Left kidney (tissue), 1 donor: ENCODE measurements at regions not wholly inside any gene's neighbourhood (a gene's known extent, or its start where the extent isn't known, plus 50 kb on each side); places are given as distances from the start of the nearest gene placed in this dataset.
A peak's percentile ranks its signal among the peaks of the same experiment; 100 is the strongest.

ENCODE experiments used
- DNase-seq: peaks from one replicate; pipeline ENCODE4 v3.0.0-alpha.2; 2013

DNA sequence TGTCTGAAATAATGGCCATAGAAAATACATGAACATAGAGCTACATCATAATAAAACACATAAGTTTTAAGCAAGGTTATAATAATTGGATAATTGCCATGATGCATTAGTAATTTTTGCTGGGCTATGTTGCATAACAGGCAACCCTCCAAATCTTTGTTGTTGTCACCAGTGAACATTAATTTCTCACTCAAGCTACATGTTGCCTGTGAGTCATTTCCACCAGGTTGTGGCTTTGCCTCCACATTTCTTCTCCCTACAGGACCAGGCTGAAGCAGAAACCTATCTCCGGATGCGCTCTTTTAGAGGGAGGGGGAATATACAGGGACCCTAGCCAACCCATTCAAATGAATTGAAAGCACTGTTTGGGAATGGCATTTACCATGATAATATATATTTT lies 347.7 kb downstream of the GABRG1 start:
- no peak for DNase-seq

DNA sequence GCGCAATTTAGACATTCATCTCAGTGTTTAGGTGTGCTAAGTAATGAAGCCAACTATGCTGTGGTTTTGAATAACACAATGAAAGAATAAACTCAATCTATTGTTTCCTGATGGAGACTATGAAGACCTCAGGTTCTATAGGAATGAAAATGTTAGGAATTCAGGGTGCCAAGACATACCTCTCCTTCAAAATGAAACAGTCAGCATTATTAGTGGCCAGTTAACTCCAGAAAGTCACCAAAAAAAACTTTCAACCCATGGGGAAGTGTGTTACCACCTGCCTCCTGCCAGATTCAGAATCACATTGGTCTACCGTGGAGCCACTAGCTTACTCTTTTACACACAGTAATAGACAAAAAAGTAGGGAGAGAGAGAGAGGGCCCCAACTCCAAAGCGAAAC lies 352.9 kb downstream of the GABRG1 start:
- DNase-seq = no peak

DNA sequence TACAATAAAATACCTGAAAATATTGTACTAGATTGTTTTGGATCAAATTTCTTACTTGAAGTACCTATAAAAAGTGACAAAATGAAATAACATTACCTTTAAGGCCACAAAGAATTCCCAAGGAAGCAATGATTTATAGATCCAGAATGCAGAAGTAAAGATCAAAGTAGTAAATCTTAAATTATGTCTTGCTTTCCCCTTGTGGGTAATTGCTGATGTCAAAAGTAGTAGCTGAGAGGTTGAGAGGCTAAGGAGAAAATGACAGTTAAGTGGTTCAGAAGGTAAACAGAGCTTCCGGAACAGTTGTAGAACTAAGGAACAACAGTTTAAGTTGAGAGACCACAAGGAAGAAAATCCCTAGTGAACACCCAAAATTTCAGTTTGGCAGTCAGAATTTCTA lies 358.3 kb downstream of the GABRG1 start:
- no peak for DNase-seq

DNA sequence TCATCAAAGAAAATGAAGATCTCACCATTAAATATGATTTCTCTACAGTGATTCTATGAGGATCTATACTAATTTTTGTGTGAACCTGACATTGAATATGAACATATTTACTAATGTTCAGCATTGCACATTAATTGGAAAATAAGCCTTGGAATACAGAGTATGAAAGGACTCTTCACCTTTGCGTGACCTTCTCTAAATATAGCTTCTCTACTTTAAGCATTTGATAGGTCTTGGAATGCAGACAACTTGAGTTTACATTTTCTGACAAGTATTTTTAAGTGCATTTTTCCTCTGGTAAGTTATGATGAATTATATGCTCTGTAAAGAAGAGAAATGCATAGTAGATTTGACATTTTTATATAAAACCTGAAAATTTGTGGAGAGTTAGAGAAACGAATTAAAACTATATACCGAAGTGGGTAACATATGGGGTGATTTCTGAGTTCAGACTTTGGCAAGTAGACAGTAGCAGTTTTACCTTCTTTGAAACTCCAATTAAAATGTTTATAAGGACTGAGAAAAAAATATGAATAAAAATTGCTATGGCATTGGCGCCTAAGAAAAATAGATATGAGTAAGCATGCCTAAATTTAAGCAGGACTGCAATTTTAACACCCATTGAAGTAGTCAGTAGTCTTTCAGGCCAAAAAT lies 371.9 kb downstream of the GABRG1 start:
- no peak for DNase-seq

DNA sequence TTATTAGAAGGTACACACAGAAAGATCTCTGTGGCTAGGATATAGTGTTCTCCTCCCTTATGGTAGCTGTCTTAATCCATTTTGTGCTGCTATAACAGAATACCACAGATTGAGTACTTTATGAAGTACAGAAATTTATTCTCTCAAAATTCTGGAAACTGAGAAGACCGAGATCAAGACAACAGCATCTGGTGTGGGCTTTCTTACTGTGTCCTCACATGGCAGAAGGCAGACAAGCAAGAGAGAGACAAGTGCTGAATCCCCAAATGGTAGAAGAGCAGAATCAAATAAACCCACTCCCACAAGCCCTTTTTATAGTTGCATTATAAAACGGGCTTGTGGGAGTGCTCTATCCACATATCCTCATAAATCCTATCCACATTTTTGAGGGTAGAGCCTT lies 373.1 kb downstream of the GABRG1 start:
- no peak for DNase-seq

DNA sequence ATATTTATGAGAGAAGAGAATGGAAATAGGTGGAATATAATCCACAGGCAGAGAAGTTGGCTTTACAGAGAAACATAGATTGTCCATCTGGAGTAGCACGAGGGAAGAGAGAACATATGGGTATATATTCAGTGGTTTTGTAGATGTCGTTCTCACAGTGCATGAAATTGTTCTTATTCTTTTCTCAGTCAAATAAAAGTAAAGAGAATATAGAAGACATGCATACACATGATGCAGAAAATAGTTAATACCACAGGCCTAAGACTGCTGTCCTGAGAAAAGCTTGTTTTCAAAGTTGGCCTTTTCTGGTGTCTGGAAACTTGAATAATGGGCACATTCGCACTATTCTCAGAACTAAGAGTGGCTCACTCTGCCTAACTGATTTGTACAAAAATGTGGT lies 378.1 kb downstream of the GABRG1 start:
- DNase-seq = no peak

DNA sequence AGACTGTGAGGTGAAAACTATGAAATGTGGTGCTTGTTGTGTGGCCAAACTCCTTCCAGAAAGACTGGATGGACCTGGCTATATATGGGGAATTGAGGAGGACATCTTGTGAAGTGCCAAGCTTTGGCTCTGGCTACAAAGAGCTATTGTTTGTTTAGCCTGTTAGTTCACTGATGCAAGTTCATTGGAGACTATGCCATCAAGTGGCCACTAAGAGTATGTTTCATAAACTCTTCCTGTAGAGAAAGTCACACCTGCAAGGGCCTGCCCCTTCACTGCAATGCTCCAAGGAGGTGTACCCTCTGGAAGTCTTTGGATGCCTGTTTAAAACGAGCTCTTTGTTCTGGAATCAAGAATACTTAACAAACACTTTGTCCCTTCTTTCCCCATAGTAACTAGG lies 382.0 kb downstream of the GABRG1 start:
- DNase-seq = no peak

DNA sequence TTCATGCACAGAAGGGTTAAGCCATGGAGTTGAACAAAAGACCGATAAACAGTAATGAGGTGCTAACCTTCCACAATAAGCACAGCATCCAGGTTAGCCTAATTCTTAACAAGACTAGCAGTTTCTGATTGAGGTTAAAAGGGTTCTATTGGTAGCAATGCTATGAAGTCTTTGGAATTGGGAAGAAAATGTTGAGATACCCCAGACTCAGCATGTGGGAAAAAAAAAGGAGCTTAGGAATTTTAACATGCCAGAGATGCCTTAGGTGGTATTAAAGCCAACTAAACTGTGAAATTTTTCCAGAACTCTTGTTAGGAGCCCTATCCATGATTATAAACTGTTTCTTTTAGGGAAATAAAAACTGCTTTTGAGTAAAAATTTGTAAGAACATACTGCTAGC lies 391.7 kb downstream of the GABRG1 start:
- no peak for DNase-seq

DNA sequence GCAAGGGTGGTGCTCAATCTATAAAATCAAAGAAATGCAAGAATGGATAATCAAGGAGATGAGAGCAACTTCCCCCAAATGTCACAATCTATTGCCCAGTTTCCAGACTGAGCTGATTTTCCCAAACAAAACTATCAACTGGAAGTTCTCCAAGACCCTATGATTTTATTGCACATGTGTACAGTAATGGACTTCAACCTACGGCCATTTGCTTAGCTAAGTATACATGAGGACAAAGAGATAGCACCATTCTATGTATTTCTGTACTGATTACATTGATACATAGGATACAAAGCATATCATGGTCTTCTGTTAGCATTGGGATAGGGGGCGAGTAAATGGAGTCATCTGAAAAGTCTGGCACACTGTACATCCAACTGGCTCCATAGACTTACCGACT lies 407.8 kb downstream of the GABRG1 start:
- DNase-seq = no peak

DNA sequence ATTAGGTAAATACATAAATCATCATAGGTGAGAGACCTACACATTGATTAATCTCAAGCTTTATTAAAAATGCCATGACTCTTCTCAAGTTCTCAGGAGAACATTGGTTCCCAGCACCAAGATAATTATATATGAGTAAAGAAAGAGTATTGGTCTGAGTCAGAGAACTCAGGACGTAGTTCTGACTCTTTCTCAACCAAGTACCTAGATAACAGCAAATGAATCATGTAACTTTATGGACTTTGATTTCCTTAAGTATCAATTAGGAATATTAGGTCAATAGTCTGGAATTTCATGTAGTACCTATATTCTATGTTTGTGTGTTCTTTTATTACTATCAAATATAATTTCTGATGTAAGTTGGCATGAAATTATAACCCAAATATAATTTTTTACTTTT lies 409.9 kb downstream of the GABRG1 start:
- DNase-seq = no peak

DNA sequence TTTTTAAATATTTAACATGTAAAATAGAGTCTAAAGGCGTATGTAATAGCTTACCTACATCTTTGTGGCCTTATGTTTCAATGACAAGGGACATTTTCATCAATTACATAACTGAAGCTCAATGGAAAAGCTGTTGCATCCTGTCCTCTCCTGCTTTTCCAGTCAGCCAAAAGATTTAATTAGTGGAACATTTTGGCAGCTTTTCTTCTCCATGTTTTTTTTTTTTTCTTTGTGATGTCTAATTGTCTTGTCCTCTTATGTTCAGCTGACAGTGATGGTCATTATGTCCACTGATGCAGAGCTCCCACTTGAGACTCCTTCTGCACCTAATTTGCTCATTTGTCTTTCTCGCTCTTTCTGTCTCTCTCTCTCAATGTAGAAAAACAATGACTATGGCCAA lies 422.2 kb downstream of the GABRG1 start:
- DNase-seq = no peak

DNA sequence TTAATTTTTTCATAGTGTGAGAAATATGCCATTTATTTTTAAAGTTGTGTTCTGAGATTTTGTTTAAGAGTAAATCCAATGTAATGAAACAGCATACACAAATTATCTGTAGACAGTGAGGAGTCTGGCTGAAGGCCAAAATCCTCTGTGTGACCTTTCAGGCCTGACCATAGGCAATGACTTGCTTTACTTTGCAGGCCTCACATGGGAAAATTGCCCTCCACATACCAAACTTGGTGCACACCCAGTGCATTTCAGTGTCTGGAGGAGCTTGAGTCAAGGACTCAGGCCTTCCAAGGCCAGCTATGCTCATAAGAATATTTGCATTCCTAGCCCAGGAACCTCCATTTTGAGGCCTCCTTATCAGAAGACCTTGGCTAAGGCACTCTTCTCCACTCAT lies 430.1 kb downstream of the GABRG1 start:
- DNase-seq = no peak

DNA sequence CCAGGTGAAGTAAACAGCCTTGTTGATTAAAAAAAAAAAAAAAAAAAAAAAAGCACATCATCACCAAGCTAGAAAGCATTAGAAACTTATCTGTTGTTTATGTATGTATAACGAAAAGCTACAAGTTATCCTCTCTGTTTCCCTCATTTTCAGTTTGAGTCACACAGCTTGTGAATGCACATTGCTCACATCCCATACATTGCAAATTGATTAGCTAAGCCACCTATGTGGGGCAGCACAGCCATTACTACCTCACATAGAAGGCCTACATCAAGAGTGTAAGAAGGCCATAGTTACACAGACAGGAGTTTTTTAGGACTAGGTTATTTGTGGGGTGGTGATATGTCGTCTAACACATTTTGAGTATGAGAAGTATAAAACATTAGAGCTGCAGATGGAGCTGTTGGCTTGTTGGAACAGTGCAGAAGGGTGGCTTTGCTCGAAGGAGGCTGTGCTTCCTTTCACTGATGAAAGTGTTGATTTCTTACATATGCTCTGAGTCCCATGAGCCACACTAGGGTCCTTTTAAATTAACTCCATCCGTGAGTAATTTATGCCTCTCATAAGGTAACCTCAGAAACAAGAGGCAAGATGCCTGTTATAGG lies 431.6 kb downstream of the GABRG1 start:
- no peak for DNase-seq

DNA sequence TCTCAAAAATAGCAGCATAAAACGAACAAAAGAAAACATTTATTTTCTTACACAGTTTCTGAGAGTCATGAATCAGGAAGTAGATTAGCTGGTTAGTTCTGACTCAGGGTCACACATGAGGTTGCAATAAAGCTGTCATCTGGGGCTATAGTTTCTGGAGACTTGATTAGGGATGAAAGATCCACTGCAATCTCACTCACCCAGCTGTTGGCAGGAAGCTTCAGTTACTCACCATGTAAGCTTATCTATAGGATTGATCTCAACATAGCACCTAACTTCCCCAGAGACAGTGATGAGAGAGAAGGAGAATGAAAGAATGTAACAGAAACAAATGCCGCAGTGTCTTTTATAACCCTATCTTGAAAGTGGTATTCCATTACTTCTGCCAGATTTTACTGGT lies 435.5 kb downstream of the GABRG1 start:
- DNase-seq = no peak

DNA sequence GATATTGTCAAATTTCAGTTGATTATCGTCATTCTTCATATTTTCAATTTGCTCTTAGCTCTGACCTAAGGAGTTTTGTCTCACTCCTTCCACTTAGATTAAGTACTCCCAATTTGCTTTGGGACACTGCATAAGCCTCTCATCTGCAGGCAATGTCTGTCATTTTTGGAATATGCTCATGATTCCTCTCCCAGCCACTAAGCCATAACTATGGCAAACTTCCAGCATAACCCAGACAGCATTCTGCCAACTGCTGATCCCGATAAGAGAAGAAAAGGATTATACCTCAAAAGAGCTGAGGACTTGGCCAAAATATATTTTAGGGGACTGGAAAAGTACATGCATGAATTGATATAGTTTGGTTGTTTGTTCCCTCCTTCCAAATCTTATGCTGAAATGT lies 444.4 kb downstream of the GABRG1 start:
- no peak for DNase-seq

DNA sequence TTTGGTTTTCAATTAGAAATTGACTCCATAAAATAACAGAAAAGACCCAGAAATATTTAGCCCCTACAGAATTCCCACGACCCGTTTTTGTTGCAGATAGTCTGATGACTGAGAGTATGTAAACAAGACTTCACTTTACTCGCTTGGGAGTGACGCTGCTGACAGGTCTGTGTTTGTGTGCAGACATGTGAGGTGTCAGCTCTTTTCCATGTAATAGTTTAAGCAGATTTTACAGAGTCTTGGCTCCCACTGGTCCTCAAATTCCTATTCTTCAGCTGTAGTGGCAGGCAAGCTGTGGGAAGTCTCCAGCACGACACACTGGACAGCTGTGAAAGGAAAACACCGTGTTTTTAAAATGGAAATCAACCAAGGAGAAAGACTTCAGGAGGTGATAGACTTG lies 455.7 kb downstream of the GABRG1 start:
- DNase-seq = no peak

DNA sequence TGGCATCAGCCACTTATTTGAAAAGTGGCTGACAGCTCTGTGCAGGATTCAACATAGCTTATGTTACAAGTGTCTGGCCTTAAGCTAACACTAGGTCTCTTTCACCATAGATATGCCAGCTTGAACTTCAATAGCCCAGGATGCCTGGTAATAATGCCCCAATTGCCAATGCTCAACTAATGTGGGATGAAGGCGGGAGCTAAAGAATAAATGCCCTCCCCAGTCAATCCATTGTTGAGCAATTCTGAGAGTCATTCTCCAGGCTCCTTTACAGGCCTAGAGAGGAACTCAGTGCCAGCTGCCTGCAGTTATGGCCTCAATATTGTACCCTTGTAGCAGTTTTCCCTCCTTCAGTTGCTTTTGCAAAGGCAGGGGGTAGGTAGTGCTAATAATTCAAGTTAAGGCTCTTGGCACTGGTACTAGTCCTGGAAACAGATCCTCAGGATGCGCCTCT lies 460.2 kb downstream of the GABRG1 start:
- DNase-seq = no peak

DNA sequence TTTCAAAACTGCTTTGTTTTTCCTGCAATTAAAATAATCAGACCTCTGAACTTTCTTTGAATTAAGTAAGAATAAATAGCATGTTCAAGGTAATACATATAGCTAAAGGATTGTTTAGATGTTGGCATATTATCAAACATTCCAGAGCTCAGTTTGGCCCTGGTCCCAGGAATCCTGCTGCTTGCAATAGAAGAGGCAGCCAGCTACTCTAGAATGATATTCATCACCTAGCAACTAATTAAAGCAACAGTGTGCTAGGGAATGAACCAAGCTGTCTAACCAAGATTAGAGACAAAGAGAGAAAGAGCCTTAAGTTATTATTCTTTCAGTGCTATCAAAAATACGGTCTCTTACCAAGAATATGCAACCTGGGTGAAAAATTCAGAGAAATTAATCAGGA lies 460.9 kb downstream of the GABRG1 start:
- DNase-seq = peak; percentile 38

DNA sequence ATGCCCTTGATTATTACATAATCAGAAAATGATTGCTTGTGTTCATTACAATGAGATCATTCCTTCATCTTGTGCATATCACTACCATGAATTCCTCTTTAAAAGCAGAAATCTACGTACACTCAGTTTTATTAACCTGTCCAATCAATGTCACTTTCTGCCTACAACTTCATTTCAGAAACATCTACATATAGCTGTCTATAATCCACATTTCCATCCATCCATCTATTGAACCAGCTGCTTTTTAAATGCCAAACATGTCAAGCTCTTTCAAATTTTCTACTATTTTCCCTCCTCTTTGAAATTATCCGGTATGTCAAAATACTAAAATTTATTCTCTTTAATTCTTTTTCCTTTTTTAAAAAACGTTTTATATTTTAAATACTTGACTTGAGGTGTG lies 462.0 kb downstream of the GABRG1 start:
- no peak for DNase-seq

DNA sequence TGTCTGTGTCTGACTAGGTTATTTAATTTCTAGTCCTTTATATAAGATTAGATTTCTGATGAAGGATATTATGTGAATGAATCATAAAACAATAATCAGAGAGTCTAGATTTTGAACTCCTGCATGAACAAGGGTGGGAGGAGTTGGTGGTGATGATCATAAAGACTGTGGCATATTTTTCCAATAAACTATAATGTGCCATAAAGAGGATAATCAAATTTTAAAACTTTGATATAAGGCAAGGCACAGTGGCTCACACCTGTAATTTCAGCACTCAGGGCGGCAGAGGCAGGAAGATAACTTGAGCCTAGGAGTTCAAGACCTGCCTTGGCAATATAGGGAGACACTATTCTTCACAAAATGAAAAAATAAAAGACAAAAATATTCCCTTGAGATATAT lies 473.3 kb downstream of the GABRG1 start:
- no peak for DNase-seq

DNA sequence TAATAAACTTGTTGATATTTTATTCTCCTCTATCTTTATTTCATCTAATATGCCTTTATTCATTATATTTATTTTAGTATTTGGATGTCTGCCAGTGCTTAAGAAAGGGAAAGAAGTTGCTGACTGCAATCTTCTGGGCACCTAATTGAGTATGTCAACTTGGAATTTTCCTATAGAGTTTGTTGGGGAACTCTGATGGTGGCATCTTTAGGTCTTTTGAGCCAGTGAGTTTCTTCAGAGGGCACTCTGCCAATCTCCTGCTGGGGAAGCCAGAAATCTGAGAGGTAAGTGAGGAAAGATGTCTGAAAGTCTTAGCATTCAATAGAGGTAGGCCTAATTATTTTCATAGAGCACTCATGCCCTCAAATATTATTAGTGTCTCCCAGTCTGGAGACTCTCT lies 475.0 kb downstream of the GABRG1 start:
- DNase-seq = no peak

DNA sequence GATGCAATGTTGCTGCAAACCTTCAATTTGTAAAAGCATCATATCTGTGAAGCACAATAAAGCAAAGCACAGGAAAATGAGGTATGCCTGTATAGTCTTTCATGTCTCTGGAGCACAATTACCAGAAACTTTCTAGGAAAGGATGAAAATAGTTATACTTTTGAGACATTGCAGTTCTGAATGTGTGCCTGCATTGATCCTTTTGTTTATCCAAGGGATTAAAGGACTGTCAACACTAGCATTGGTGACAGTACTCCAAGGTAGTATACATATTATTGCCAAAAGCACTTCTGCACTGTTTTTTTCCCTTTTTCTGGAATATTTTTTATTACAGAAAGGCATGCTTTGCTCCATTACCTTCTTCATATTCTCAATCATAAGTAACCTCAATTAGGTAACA lies 476.0 kb downstream of the GABRG1 start:
- no peak for DNase-seq

DNA sequence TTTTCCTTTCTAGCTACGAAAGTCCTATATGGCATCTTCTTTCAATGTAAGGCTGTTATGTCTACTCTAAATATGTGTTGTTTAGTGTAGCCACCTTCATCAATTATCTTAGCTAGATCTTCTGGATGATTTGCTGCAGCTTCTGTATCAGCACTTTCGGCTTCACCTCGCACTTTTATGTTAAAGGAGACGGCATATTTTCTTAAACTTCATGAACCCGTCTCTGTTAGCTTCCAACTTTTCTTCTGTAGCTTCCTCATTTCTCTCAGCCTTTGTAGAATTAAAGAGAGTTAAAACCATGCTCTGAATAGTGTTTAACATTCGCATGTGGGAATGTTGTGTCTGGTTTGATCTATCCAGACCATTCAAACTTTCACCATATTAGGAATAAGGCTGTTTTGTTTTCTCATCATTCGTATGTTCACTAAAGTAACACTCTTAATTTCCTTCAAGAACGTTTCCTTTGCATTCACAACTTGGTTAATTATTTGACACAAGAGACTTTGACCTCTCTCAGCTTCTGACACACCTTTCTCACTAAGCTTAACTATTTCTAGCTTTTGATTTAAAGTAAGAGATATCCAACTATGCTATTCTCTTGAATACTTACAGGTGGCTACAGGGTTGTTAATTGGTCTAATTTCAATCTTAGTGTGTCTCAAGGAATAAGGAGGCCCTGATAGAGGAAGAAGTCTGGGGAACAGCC lies 476.8 kb downstream of the GABRG1 start:
- no peak for DNase-seq

DNA sequence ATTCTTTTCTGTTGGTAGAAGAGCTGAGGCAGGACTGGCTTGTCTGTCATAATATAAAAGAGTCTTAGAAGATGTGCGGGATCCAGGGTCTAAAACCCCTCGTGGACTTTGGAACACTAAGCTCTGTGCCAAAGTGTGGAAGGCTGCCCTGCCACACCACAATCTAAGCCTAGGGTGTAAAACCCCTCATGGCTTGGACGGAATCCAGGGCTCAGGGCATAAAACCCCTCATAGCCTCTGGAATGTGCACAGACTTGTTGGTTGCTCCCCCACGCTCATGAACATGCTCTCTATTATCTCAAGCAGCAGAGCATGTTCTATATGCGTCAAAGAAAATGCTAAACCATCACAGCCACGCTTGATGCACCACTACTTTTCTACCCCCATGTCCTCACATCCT lies 483.6 kb downstream of the GABRG1 start:
- DNase-seq = no peak
